HepG2 (cell line): ENCODE measurements at regions not wholly inside any gene's neighbourhood (a gene's known extent, or its start where the extent isn't known, plus 50 kb on each side); places are given as distances from the start of the nearest gene placed in this dataset.

Experiments
- ATAC-seq: fragments of 200-7000 bp; cut with Tn5 transposase; 3 replicates; pipeline ENCODE4 v1.9.1; 2020; ENCODE audit warnings: mild to moderate bottlenecking, moderate library complexity
- BruUV-seq: library from RNA; stranded (reverse); fragments of 400-500 nt; replicated peaks from 2 replicates; lab custom pipeline; 2021; lab: Mats Ljungman, UMichigan
- CTCF ChIA-PET: fragments of 300-600 bp; formaldehyde crosslinking; extraction: SDS; loops from one replicate; lab custom pipeline; 2021; ENCODE audit warnings: low total read pairs, inconsistent platforms, low intra/inter-chr PET ratio; lab: Yijun Ruan, JAX
- POLR2A ChIA-PET: fragments of 350-600 bp; sonication (Branson Sonifier 250); formaldehyde crosslinking; loops from one replicate; lab custom pipeline; 2020; ENCODE audit warnings: antibody characterized with exemption, inconsistent platforms; lab: Yijun Ruan, JAX
- DNase-seq: peaks from one replicate; pipeline ENCODE4 v3.0.0-alpha.2; 2015; ENCODE audit warnings: low spot score
- FAIRE-seq: peaks from 3 replicates; lab custom pipeline; 2011; peaks lifted over from hg19 to GRCh38; lab: Jason Lieb, UNC
- H2AFZ ChIP-seq: one replicate; pipeline ENCODE4 v1.6.1; 2011; ENCODE audit warnings: low read length, inconsistent platforms
- H3K27ac ChIP-seq: fragments of 300-600 bp; 3 replicates; pipeline ENCODE4 v1.8.0; 2011; ENCODE audit warnings: mixed run types, mild to moderate bottlenecking, mixed read lengths, low read length, inconsistent platforms; ENCODE audit not compliant: insufficient read depth; ENCODE audit errors: extremely low read length
- H3K27me3 ChIP-seq, 2 experiments: fragments of 200-600 bp in 1 of 2; 2 replicates in 1 of 2; 3 replicates in 1 of 2; pipeline versions ENCODE4 v1.6.0 to v1.8.0; 2011; ENCODE audit warnings: low read length in 2 of 2, mild to moderate bottlenecking in 2 of 2, moderate library complexity in 2 of 2, inconsistent platforms in 1 of 2; ENCODE audit not compliant: insufficient read depth in 2 of 2, control insufficient read depth in 1 of 2
- H3K36me3 ChIP-seq, 2 experiments: fragments of 200-600 bp in 1 of 2; replicated peaks in 1 of 2; 2 replicates in 1 of 2; 3 replicates in 1 of 2; pipeline versions ENCODE4 v1.5.1 to v1.8.0; 2011; ENCODE audit warnings: low read length in 2 of 2, inconsistent platforms in 1 of 2; ENCODE audit not compliant: insufficient read depth in 2 of 2, control insufficient read depth in 1 of 2
- H3K4me1 ChIP-seq: 2 replicates; pipeline ENCODE4 v1.5.1; 2012; ENCODE audit warnings: low read length, inconsistent platforms; ENCODE audit not compliant: insufficient read depth
- H3K4me2 ChIP-seq: 2 replicates; pipeline ENCODE4 v1.6.0; 2011; ENCODE audit warnings: low read depth, low read length, inconsistent platforms
- H3K4me3 ChIP-seq, 3 experiments: fragments of 200-600 bp in 1 of 3; sonication (generic), shearing (Covaris generic) in 1 of 3; replicated peaks in 1 of 3; 2 replicates each; pipeline ENCODE4 v1.5.1; 2011 to 2016; ENCODE audit warnings: low read length in 3 of 3, inconsistent platforms in 2 of 3, low read depth in 2 of 3, mild to moderate bottlenecking in 2 of 3, control low read depth in 1 of 3, mixed read lengths in 1 of 3; ENCODE audit not compliant: insufficient read depth in 1 of 3
- H3K79me2 ChIP-seq: one replicate; pipeline ENCODE4 v1.6.1; 2011; ENCODE audit warnings: low read length, inconsistent platforms; ENCODE audit not compliant: insufficient read depth
- H3K9ac ChIP-seq: 2 replicates; pipeline ENCODE4 v1.6.0; 2011; ENCODE audit warnings: mild to moderate bottlenecking, low read depth, low read length, inconsistent platforms; ENCODE audit not compliant: insufficient read depth
- H3K9me3 ChIP-seq: 2 replicates; pipeline ENCODE4 v1.5.1; 2012; ENCODE audit warnings: mild to moderate bottlenecking, low read length
- H4K20me1 ChIP-seq: 2 replicates; pipeline ENCODE4 v1.6.0; 2011; ENCODE audit warnings: inconsistent platforms, mild to moderate bottlenecking, low read length, moderate library complexity; ENCODE audit not compliant: insufficient read depth
- ETV5 ChIP-seq: IDR thresholded peaks from 2 replicates; pipeline ENCODE4 v1.6.1; 2018; ENCODE audit warnings: missing biosample characterization, missing genetic modification reagents, inconsistent platforms, borderline replicate concordance
- IKZF4 ChIP-seq: sonication (generic); formaldehyde crosslinking; IDR thresholded peaks from 2 replicates; pipeline ENCODE4 v1.5.1; 2020; ENCODE audit warnings: borderline replicate concordance, mild to moderate bottlenecking, low read depth, missing genetic modification reagents; ENCODE audit errors: not compliant biosample characterization
- NCOR1 ChIP-seq: fragments of 200-600 bp; sonication (generic); IDR thresholded peaks from 2 replicates; pipeline ENCODE4 v1.7.0; 2017; ENCODE audit warnings: antibody characterized with exemption, low read length, borderline replicate concordance
- NR1H2 ChIP-seq: sonication (generic); formaldehyde crosslinking; IDR thresholded peaks from 2 replicates; pipeline ENCODE4 v1.8.1; 2022; ENCODE audit warnings: low read depth, missing genetic modification reagents, borderline replicate concordance
- PAF1 ChIP-seq: IDR thresholded peaks from 2 replicates; pipeline ENCODE4 v1.6.1; 2016; ENCODE audit warnings: missing genetic modification reagents, missing compliant biosample characterization
- PAWR ChIP-seq: sonication (generic); formaldehyde crosslinking; IDR thresholded peaks from 2 replicates; pipeline ENCODE4 v1.4.0; 2020; ENCODE audit warnings: missing genetic modification reagents, mild to moderate bottlenecking, borderline replicate concordance
- RBAK ChIP-seq: sonication (generic); formaldehyde crosslinking; IDR thresholded peaks from 2 replicates; pipeline ENCODE4 v1.5.1; 2020; ENCODE audit warnings: mild to moderate bottlenecking, missing genetic modification reagents
- RBFOX2 ChIP-seq: fragments of 200-400 bp; formaldehyde crosslinking; IDR thresholded peaks from 2 replicates; pipeline ENCODE4 v1.6.1; 2017; ENCODE audit warnings: low read depth, mild to moderate bottlenecking, low read length
- SETDB1 ChIP-seq: sonication (generic); formaldehyde crosslinking; IDR thresholded peaks from 2 replicates; pipeline ENCODE4 v1.5.1; 2020; ENCODE audit warnings: missing genetic modification reagents, mild to moderate bottlenecking, borderline replicate concordance
- SOX6 ChIP-seq, 2 experiments: fragments of 450-650 bp in 1 of 2; sonication (generic) in 1 of 2; formaldehyde crosslinking in 1 of 2; IDR thresholded peaks; 2 replicates each; pipeline versions ENCODE4 v1.4.0 to v1.6.1; 2017 to 2020; ENCODE audit warnings: antibody characterized with exemption in 1 of 2, mild to moderate bottlenecking in 1 of 2, missing genetic modification reagents in 1 of 2
- TBP ChIP-seq: sonication (generic); formaldehyde crosslinking; IDR thresholded peaks from 2 replicates; pipeline ENCODE4 v1.5.0; 2020; ENCODE audit warnings: missing genetic modification reagents
- ZBTB20 ChIP-seq: sonication (generic); formaldehyde crosslinking; IDR thresholded peaks from 2 replicates; pipeline ENCODE4 v1.8.1; 2023; ENCODE audit warnings: missing genetic modification reagents, low read depth, mild to moderate bottlenecking, borderline replicate concordance
- ZFP36L1 ChIP-seq: sonication (generic); formaldehyde crosslinking; IDR thresholded peaks from 2 replicates; pipeline ENCODE4 v1.8.0; 2022; ENCODE audit warnings: mild to moderate bottlenecking, missing genetic modification reagents, moderate library complexity
- ZNF574 ChIP-seq: sonication (generic); formaldehyde crosslinking; IDR thresholded peaks from 2 replicates; pipeline ENCODE4 v1.4.0; 2020; ENCODE audit warnings: missing genetic modification reagents
- ZNF775 ChIP-seq: sonication (generic); formaldehyde crosslinking; IDR thresholded peaks from 2 replicates; pipeline ENCODE4 v1.4.0; 2020; ENCODE audit warnings: missing genetic modification reagents, mild to moderate bottlenecking, moderate library complexity, borderline replicate concordance
- WGBS: methylation state at CpG from one replicate; pipeline ENCODE4 v1.1.6; 2017; ENCODE audit warnings: low lambda C conversion rate; 5-methylcytosine and 5-hydroxymethylcytosine counted together
- in situ Hi-C: cut with HindIII; loops from 2 replicates; pipeline ENCODE4 v1.10.0; 2017; ENCODE audit warnings: low pct_unique_long_range_greater_than_20kb; ENCODE audit not compliant: extremely low pct_ligation_motif_present
- intact Hi-C: fragments of 100-400 bp; cut with micrococcal nuclease; formaldehyde crosslinking; loops from one replicate; pipeline ENCODE4 v1.10.0; 2022; ENCODE audit not compliant: unreplicated experiment
- TF ChIP-seq, protein P1 (sequence below): sonication (generic); formaldehyde crosslinking; IDR thresholded peaks from 2 replicates; pipeline ENCODE4 v1.9.0; 2021; ENCODE audit warnings: missing genetic modification reagents, borderline replicate concordance

- no peak for ATAC-seq
- no peak for DNase-seq
- BruUV-seq = no TSS peak
- H3K27me3 ChIP-seq = no peaks in the 10 kb centered on the region
- H3K4me3 ChIP-seq = no peak overlapping the region
- H3K27ac ChIP-seq = no peak overlapping the region
- no peaks in the 10 kb centered on the region for H3K79me2 ChIP-seq
- no peak overlapping the region for H3K9ac ChIP-seq
- in situ Hi-C loops (no loop called here), intact Hi-C loops (no loop called here)
- no peak overlapping the region for H2AFZ ChIP-seq
- no peak overlapping the region for H3K4me2 ChIP-seq
- FAIRE-seq = no peak
- ChIA-PET CTCF (no interaction called here), POLR2A (interaction anchor here (1.9 kb wide), 1 partner anchor 47 kb away, joined by 7 read pairs; no protein-coding TSS in a partner anchor)
- WGBS = 98% methylated on average over 8 of the region's 8 CpGs
- peaks cover 13% of the 10 kb centered on the region for H3K4me1 ChIP-seq
- no peaks in the 10 kb centered on the region for H3K36me3 ChIP-seq
- no peaks in the 10 kb centered on the region for H3K9me3 ChIP-seq
- no peaks in the 10 kb centered on the region for H4K20me1 ChIP-seq
- TF ChIP-seq ZNF775 (CRISPR knock-in tag) (no peak), IKZF4 (CRISPR knock-in tag) (no peak), TBP (CRISPR knock-in tag) (no peak)
- TF ChIP-seq, protein P1, sequence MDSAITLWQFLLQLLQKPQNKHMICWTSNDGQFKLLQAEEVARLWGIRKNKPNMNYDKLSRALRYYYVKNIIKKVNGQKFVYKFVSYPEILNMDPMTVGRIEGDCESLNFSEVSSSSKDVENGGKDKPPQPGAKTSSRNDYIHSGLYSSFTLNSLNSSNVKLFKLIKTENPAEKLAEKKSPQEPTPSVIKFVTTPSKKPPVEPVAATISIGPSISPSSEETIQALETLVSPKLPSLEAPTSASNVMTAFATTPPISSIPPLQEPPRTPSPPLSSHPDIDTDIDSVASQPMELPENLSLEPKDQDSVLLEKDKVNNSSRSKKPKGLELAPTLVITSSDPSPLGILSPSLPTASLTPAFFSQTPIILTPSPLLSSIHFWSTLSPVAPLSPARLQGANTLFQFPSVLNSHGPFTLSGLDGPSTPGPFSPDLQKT (CRISPR knock-in tag) = no peak
These were observed 208.9 kb upstream of the FOXQ1 start for GRCh38 chr6:1103021-1103420.

DNA sequence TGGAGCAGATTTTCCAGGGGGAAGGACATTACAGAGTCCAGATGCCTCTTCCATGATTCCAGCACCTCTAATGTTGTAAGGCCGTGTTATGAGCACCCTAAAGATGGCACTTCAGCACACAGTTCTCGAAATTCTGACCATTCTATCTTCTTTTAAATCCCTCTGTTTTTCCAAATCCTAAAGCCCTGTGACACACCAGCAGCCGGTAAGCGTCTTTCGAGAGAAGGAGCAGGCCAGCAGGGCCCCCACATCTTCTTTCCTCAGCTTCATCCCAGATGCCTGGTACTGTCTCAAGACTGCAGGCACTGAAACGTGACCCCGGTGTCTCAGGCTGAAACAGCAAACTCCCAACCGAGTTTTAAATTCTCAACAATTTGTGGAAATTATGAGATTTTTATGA is 211.6 kb upstream of the FOXQ1 start:
- Histone ChIP-seq H3K9ac (no peak overlapping the region), H2AFZ (no peak overlapping the region), H3K27ac (no peak overlapping the region), H3K27me3 (no peaks in the 10 kb centered on the region), H3K36me3 (no peaks in the 10 kb centered on the region), H3K79me2 (no peaks in the 10 kb centered on the region), H3K9me3 (no peaks in the 10 kb centered on the region), H4K20me1 (no peaks in the 10 kb centered on the region), H3K4me3 (no peak overlapping the region), H3K4me2 (no peak overlapping the region), H3K4me1 (peaks cover 13% of the 10 kb centered on the region)
- ChIA-PET CTCF (no interaction called here), POLR2A (no interaction called here)
- ATAC-seq = no peak
- no TSS peak for BruUV-seq
- no peak for FAIRE-seq
- in situ Hi-C loops = no loop called here
- intact Hi-C loops = no loop called here
- 95% methylated on average over 8 of the region's 8 CpGs for WGBS
- DNase-seq = no peak
- no peak for TF ChIP-seq RBAK (CRISPR knock-in tag)
- TF ChIP-seq PAWR (CRISPR knock-in tag) = no peak
- no peak for TF ChIP-seq ZFP36L1 (CRISPR knock-in tag)
- no peak for TF ChIP-seq ZBTB20 (CRISPR knock-in tag)
- TF ChIP-seq SETDB1 (CRISPR knock-in tag) = no peak
- no peak for TF ChIP-seq SOX6 (IDR thresholded peaks at IDR 0.05)
- no peak for TF ChIP-seq SOX6 (CRISPR knock-in tag; IDR thresholded peaks at IDR 0.05)
- TF ChIP-seq ETV5 (CRISPR knock-in tag) = no peak
- TF ChIP-seq ZNF574 (CRISPR knock-in tag) = no peak
- TF ChIP-seq RBFOX2 = no peak
- TF ChIP-seq NR1H2 (CRISPR knock-in tag) = no peak
- TF ChIP-seq PAF1 = no peak
- no peak for TF ChIP-seq NCOR1
